MCF 10A (cell line): ENCODE measurements at regions not wholly inside any gene's neighbourhood (a gene's known extent, or its start where the extent isn't known, plus 50 kb on each side); places are given as distances from the start of the nearest gene placed in this dataset. TPM values are rescaled to one million over a fixed set of nuclear protein-coding genes. Genes with fewer than 3 reads are reported as not detected.
A peak's percentile ranks its signal among the peaks of the same experiment; 100 is the strongest.

Source experiments
- BruUV-seq: library from RNA; stranded (reverse); fragments of 400-500 nt; replicated peaks from 2 replicates; lab custom pipeline; 2021; lab: Mats Ljungman, UMichigan
- CTCF ChIA-PET: fragments of 300-600 bp; sonication (Branson Sonifier 250); formaldehyde crosslinking; extraction: SDS; loops from one replicate; lab custom pipeline; 2021; ENCODE audit warnings: antibody characterized with exemption, inconsistent platforms; lab: Yijun Ruan, JAX
- POLR2A ChIA-PET: fragments of 300-600, 350-650 bp; sonication (Branson Sonifier 250); formaldehyde crosslinking; extraction: SDS; loops from one replicate; lab custom pipeline; 2020; ENCODE audit warnings: antibody characterized with exemption, inconsistent platforms; lab: Yijun Ruan, JAX
- DNase-seq: peaks from one replicate; pipeline ENCODE4 v3.0.0-alpha.2; 2018; ENCODE audit not compliant: unreplicated experiment
- H3K27ac Mint-ChIP-seq: one replicate; pipeline ENCODE4 v1.8.0; 2022; ENCODE audit warnings: mild to moderate bottlenecking, low read depth, mixed read lengths; ENCODE audit not compliant: unreplicated experiment
- H3K27me3 Mint-ChIP-seq: one replicate; pipeline ENCODE4 v1.8.0; 2022; ENCODE audit warnings: mixed read lengths; ENCODE audit not compliant: insufficient read depth, unreplicated experiment
- H3K36me3 Mint-ChIP-seq: one replicate; pipeline ENCODE4 v1.8.0; 2022; ENCODE audit warnings: mild to moderate bottlenecking, moderate library complexity, mixed read lengths; ENCODE audit not compliant: insufficient read depth, unreplicated experiment
- H3K4me1 Mint-ChIP-seq: one replicate; pipeline ENCODE4 v1.8.0; 2022; ENCODE audit warnings: mixed read lengths; ENCODE audit not compliant: insufficient read depth, unreplicated experiment
- H3K4me3 Mint-ChIP-seq: one replicate; pipeline ENCODE4 v1.8.0; 2022; ENCODE audit warnings: mild to moderate bottlenecking, moderate library complexity, mixed read lengths; ENCODE audit not compliant: unreplicated experiment
- H3K9me3 Mint-ChIP-seq: one replicate; pipeline ENCODE4 v1.8.0; 2022; ENCODE audit warnings: mixed read lengths; ENCODE audit not compliant: unreplicated experiment
- intact Hi-C: fragments of 100-400 bp; cut with micrococcal nuclease; formaldehyde crosslinking; loops from 2 replicates; pipeline ENCODE4 v1.14.1; 2022
- microRNA-seq: library from miRNA; unstranded; fragments of <30 nt; microRNA quantifications from one replicate; pipeline ENCODE4 v1.2.0, GENCODE V29; 2022
- TF ChIP-seq, protein P1 (sequence below): fragments of 200-600 bp; IDR thresholded peaks from one replicate; pipeline ENCODE4 v1.8.0; 2022; ENCODE audit warnings: antibody characterized with exemption, mild to moderate bottlenecking; ENCODE audit not compliant: unreplicated experiment

GRCh38 chr20:25750220-25750764 is 53.6 kb upstream of the ZNF337 start:
- intact Hi-C loops = no loop called here
- Mint-ChIP-seq H3K9me3 (no peaks in the 10 kb centered on the region), H3K36me3 (peaks cover 5% of the 10 kb centered on the region), H3K27ac (no peak overlapping the region), H3K4me1 (no peaks in the 10 kb centered on the region), H3K27me3 (no peaks in the 10 kb centered on the region), H3K4me3 (peak overlapping the region; percentile 63)
- no peak for DNase-seq
- CTCF ChIA-PET = interaction anchor here (0.5 kb wide), 1 partner anchor 116 kb away, joined by 3 read pairs; no protein-coding TSS in a partner anchor
- BruUV-seq = no TSS peak
- TF ChIP-seq, protein P1, sequence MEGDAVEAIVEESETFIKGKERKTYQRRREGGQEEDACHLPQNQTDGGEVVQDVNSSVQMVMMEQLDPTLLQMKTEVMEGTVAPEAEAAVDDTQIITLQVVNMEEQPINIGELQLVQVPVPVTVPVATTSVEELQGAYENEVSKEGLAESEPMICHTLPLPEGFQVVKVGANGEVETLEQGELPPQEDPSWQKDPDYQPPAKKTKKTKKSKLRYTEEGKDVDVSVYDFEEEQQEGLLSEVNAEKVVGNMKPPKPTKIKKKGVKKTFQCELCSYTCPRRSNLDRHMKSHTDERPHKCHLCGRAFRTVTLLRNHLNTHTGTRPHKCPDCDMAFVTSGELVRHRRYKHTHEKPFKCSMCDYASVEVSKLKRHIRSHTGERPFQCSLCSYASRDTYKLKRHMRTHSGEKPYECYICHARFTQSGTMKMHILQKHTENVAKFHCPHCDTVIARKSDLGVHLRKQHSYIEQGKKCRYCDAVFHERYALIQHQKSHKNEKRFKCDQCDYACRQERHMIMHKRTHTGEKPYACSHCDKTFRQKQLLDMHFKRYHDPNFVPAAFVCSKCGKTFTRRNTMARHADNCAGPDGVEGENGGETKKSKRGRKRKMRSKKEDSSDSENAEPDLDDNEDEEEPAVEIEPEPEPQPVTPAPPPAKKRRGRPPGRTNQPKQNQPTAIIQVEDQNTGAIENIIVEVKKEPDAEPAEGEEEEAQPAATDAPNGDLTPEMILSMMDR = no peak
- POLR2A ChIA-PET = no interaction called here

DNA sequence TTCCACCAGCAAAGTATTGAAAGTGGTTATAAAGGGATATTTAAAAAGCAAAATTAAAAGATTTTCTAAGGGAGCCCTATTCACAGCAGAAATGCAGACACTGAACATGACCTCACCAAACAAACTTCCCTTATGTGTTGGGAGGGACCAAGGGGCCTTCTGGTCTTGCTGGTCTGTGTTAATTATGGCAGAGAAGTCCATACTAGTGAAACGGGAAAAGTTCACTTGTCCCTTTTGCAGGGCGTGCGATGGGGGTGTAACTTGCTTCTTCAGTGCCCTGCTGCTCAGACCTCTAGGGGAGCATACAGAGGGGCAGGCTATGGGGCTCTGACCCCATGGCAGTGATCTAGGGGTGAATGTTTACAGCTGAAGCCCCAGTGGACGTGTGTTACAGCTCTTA is 53.0 kb upstream of the ZNF337 start:
- H3K36me3 Mint-ChIP-seq = peaks cover 5% of the 10 kb centered on the region
- CTCF ChIA-PET = no interaction called here
- BruUV-seq = no TSS peak
- no peak overlapping the region for H3K27ac Mint-ChIP-seq
- no peak overlapping the region for H3K4me3 Mint-ChIP-seq
- no peaks in the 10 kb centered on the region for H3K27me3 Mint-ChIP-seq
- no peaks in the 10 kb centered on the region for H3K4me1 Mint-ChIP-seq
- intact Hi-C loops = no loop called here
- TF ChIP-seq, protein P1 = no peak
- H3K9me3 Mint-ChIP-seq = no peaks in the 10 kb centered on the region
- DNase-seq = no peak
- POLR2A ChIA-PET = no interaction called here

Small RNA genes lying in the stretch of these regions (microRNA-seq; reads per million reads assigned to microRNA genes)
- gene MIR663A = not detected
